ENCODE measurements at regions not wholly inside any gene's neighbourhood (a gene's known extent, or its start where the extent isn't known, plus 50 kb on each side); places are given as distances from the start of the nearest gene placed in this dataset.

DNA sequence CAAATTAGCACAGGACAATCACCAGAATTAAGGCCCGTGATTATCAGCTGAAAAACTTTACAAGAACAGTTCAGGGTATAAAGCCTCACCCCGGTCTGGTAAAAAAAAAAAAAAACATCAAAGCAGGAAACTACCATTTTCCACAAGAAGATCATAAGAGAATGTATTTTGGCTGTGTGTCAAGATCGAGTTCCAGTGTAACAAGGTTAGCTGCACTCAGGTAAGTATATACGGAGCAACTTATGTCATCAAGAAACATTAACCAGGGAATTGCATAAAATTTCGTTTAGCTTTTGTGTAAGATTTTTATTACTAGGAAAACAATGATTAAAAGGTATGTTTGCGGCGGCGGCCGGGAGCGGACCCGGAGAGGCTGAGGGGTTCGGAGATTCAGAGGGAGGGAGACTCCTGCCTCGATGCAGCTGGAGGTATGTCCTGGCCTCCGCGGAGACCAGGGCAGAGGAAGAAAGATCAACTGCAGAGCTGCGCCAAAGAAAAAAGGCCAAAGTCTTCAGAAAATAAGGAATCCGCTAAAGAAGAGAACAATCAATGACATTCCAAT is 533.8 kb upstream of the CNTNAP2 start:
- DNase-seq (ENCODE audit: extremely low read depth, low read depth): no peak
- TF ChIP-seq, protein P1, sequence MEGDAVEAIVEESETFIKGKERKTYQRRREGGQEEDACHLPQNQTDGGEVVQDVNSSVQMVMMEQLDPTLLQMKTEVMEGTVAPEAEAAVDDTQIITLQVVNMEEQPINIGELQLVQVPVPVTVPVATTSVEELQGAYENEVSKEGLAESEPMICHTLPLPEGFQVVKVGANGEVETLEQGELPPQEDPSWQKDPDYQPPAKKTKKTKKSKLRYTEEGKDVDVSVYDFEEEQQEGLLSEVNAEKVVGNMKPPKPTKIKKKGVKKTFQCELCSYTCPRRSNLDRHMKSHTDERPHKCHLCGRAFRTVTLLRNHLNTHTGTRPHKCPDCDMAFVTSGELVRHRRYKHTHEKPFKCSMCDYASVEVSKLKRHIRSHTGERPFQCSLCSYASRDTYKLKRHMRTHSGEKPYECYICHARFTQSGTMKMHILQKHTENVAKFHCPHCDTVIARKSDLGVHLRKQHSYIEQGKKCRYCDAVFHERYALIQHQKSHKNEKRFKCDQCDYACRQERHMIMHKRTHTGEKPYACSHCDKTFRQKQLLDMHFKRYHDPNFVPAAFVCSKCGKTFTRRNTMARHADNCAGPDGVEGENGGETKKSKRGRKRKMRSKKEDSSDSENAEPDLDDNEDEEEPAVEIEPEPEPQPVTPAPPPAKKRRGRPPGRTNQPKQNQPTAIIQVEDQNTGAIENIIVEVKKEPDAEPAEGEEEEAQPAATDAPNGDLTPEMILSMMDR (IDR thresholded peaks at IDR 0.05; ENCODE audit: low read depth, low read length): no peak

DNA sequence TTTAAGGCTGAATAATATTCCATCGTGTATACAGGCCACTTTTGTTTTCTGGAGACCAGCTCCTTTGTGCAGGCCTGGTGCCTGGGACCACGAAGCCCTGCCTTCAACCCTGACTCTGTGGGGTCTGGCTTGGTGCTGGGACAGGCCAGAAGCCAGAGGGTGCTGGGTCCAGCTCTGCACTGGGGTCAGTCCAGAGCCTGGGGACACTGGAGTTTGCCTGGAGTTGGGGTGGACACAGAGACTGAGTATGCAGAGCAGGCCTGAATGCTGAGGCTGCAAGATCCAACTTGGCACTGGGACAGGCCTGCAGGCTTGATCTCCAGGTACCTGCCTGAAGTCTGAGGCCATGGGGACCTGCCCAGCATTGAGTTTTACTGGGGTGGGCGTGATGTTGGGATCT is 558.8 kb upstream of the CNTNAP2 start:
- TF ChIP-seq, protein P1 (IDR thresholded peaks at IDR 0.05; ENCODE audit: low read depth, low read length): no peak
- DNase-seq (ENCODE audit: extremely low read depth, low read depth): no peak

DNA sequence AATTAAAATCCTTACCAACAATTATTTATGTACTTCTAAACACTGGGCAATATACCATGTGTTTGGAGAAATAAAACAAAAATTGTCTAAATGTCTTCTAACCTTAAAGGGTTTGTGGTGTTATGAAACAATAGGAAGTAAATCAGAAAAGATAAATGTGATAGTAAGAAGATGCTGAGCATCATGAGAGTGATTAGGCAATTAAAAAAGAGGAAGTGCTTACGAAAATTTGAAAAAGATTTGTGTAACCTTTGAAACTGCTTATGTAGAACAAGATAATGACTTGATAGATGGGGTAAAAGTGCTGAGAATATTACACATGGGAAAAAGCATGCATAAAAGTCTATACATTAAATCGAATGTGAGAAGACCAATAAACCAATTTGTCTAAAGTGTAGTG is 573.4 kb upstream of the CNTNAP2 start:
- TF ChIP-seq, protein P1 (IDR thresholded peaks at IDR 0.05; ENCODE audit: low read depth, low read length): no peak
- DNase-seq (ENCODE audit: extremely low read depth, low read depth): no peak

DNA sequence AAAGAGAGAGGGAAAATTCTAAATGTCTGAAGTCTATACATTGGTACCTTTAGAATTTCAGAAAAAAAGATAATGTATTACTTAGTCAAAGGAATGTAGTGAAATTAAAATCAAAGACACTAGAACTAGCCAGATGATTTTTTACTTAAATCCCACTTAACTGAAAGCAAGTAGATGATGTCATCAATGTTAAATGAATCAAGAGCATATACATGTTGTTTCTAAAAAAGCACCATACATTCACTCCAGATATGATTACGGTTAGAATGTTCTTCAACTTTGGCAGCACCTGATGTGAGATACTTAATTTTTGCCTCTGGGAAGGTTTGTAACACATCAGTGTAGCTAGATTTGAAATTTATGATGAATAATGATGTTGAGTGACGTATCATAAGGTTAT is 576.7 kb upstream of the CNTNAP2 start:
- TF ChIP-seq, protein P1 (IDR thresholded peaks at IDR 0.05; ENCODE audit: low read depth, low read length): no peak
- no peak for DNase-seq (ENCODE audit: extremely low read depth, low read depth)

DNA sequence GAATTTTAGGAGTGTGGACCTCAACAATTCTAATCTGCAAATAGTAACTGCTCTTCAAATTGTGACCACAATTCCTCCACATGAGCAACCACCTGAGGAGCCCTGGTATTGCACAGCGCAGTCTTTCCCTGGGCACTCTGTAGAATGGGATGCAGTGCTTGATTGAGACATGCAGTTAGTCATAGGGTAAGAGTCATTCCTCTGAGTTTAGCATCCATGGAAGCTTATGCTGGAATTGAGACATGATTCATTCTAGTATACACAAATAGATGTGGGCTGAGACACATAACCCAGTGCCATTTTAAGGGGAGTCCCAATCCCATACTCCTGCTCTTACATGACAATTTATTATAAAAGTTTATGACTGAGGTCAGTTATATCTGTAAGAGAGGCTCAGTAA is 582.3 kb upstream of the CNTNAP2 start:
- TF ChIP-seq, protein P1 (IDR thresholded peaks at IDR 0.05; ENCODE audit: low read depth, low read length): no peak
- no peak for DNase-seq (ENCODE audit: extremely low read depth, low read depth)

DNA sequence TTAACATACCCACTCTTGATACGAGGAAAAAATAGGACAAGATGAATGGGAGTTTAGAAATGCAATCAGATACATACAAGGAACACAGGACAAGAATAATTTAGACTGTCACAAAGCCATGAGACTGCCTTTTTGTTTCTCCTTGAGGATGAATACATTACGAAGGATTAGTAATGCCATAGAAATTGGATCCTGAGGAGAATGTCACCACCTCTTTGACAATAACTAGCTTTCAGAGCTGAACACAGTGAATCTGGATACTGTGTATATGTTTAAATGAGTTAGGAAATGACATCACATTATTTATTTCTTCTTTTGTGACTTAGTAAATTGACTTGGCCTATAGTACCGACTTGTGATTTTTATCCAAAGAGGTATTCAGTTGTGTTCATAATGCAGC is 596.3 kb upstream of the CNTNAP2 start:
- DNase-seq (ENCODE audit: extremely low read depth, low read depth): no peak
- TF ChIP-seq, protein P1 (IDR thresholded peaks at IDR 0.05; ENCODE audit: low read depth, low read length): no peak

DNA sequence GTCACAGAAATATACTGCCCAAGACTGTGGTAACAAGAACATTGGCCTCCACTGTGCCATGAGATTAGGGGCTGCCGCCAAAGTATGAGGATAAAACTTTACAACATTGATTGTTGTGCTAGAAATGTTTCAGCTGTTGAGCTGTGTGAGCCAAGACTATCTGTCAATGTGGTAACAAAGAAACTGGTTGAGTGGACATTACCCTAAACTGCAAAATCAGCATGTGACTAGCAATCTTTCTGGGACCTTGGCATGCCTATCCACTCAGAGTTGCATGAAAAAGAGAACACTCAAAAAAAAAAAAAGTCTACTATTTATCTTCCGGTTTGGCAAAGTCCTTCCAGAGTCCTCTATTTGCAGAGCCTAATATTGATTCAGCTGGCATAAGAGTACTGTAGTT is 605.6 kb upstream of the CNTNAP2 start:
- no peak for DNase-seq (ENCODE audit: extremely low read depth, low read depth)
- TF ChIP-seq, protein P1 (IDR thresholded peaks at IDR 0.05; ENCODE audit: low read depth, low read length): no peak

All from AG09319 (cell line).